Esophagus muscularis mucosa (tissue), 3 donors: ENCODE measurements at regions not wholly inside any gene's neighbourhood (a gene's known extent, or its start where the extent isn't known, plus 50 kb on each side); places are given as distances from the start of the nearest gene placed in this dataset.

Experiments used
- CTCF ChIP-seq, 3 experiments: fragments of 200-600 bp in 2 of 3; fragments of 450-650 bp in 1 of 3; sonication (generic) in 2 of 3; IDR thresholded peaks; one replicate each; pipeline ENCODE4 v1.5.1; 2017 to 2019; ENCODE audit warnings: antibody characterized with exemption in 3 of 3, mild to moderate bottlenecking in 2 of 3, moderate library complexity in 1 of 3
- POLR2A ChIP-seq: fragments of 450-650 bp; IDR thresholded peaks from one replicate; pipeline ENCODE4 v1.6.1; 2017; ENCODE audit warnings: antibody characterized with exemption, moderate library complexity, mild to moderate bottlenecking, low read depth
- POLR2AphosphoS5 ChIP-seq, 2 donors: sonication (generic); formaldehyde crosslinking; IDR thresholded peaks; one replicate each; pipeline ENCODE4 v1.6.1; 2017; ENCODE audit warnings: antibody characterized with exemption in 2 of 2

GRCh38 chr12:19718401-19718800 lies 279.1 kb downstream of the AEBP2 start:
- TF ChIP-seq CTCF (IDR thresholded peaks at IDR 0.05) (no peak), POLR2AphosphoS5 (IDR thresholded peaks at IDR 0.05) (no peak), POLR2A (no peak)
